HG02571 (cell line): ENCODE measurements at regions not wholly inside any gene's neighbourhood (a gene's known extent, or its start where the extent isn't known, plus 50 kb on each side); places are given as distances from the start of the nearest gene placed in this dataset.

Experiments used
- ATAC-seq: cut with Tn5 transposase; IDR thresholded peaks from one replicate; pipeline ENCODE4 v1.9.1; 2021; ENCODE audit warnings: mild to moderate bottlenecking, moderate library complexity; ENCODE audit not compliant: unreplicated experiment

DNA sequence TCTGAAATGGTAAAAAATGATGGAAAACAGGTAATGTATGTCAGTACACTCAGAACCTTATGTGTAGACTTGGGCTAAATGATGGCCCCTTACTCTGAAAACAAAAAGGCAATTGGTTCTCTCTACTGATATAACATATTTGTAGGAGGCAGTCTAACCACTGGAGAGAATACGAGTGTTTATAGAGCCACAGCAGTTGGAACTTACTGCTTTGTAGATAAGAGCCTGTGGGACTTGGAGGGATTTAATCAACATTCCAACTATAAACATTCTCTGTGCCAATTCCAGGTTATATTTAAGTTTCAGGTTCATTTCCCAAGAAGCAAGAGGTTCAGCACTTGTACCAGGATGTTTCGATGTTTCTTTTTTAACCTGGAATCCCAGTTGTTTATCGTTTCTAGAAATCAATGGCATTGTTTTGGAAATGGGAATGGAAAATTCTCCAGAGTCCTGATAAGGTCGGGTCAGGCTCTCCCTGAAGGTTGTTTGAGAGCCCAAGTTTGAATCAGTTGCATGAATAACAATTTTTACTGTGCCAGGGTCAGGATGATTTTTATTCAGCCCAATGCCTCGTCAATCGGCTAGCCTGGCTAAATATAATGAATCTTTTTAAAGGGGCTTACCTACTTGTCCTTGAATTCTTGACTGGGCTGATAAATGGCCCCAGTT, 278.4 kb upstream of the FAM98A start:
- ATAC-seq = no peak

DNA sequence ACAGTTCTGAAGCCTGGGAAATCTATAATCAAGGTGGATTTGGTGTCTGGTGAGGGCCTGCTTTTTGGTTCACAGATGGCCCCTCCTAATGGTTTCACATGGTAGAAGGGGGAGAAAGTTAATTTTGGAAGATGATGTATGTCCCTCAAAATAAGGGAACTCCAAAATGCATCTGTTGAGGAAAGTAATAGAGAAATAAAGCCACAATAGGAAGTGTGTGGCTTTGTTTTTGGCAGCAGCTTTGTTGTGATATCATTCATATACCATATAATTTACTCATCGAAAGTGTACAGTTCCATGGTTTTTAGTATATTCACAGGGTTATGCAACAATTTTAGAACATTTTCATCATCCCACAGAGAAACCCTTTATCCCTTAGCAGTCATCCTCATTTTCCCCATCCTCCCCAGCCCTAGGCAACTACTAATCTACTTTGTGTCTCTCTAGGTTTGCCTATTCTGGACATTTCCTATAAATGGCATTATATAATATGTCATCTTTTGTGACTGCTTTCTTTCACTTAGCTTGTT, 274.0 kb upstream of the FAM98A start:
- ATAC-seq = no peak

- no peak for ATAC-seq
Measured at GRCh38 chr2:33859811-33860461, 260.8 kb upstream of the FAM98A start.

- no peak for ATAC-seq
Measured at GRCh38 chr2:33859176-33859575, 260.1 kb upstream of the FAM98A start.

DNA sequence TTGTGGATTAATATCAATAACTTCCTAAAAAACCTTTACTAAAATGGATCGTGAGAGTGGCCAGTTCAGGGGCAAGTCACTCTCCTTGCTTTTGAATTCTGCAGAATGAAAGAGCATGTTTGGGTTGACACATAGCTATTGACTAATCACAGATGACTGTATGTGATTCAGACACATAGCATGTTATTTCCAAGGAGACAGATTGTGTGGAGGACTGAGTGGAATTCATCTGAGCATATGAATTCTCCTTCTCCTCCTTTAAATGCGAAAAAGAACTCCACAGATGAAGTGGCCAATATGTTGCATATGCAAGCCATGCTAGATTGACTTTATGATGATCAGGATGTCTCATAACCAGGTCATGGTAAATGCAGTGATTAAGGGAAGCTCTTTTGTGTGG, 249.4 kb upstream of the FAM98A start:
- no peak for ATAC-seq

GRCh38 chr2:33839791-33840190, 240.7 kb upstream of the FAM98A start:
- no peak for ATAC-seq

DNA sequence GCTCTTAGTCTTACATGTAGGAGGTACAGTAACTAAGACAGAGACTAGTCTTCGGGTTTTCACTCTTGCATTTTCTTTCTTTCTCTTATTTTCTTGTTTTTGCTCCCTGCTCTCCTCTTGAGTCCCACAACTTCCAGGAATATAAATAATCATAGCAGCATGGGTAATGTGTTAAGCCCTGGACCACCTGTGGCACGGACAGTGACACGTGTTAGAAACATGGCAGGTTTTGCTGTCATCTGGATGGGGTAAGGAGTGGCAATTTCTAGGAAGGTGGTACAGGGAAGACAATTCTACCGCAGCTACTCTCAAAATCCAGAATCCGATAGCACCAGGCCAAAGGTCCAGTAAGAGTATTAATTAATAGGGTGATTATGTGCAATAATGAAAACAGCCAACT, 237.5 kb upstream of the FAM98A start:
- no peak for ATAC-seq

GRCh38 chr2:33835911-33836310, 236.8 kb upstream of the FAM98A start:
- ATAC-seq = no peak

- no peak for ATAC-seq
Measured at GRCh38 chr2:33822964-33823363, 223.9 kb upstream of the FAM98A start.

DNA sequence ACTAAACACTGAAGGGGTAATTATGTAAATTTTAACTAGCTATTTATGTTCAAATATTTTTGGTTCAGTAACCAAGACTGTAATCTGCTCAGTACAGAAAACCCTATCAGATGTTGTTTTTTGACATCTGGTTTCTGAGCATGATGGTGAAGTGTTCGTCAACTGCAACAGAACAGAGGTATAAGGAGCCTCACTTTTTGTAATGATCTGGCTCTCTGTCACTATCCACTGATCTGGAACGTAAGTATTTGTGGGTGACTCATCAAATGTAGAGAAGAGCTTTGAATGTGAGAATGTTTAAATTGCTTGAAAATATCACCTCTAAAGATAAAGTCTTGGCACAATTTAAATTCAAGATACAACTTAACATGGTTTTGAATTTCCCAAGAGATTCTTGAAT, 213.6 kb upstream of the FAM98A start:
- no peak for ATAC-seq

GRCh38 chr2:33810046-33810835, 211.1 kb upstream of the FAM98A start:
- ATAC-seq = no peak

- ATAC-seq = no peak
Measured at GRCh38 chr2:33806041-33806440, 206.9 kb upstream of the FAM98A start.

- ATAC-seq = no peak
Measured at GRCh38 chr2:33804155-33804554, 205.1 kb upstream of the FAM98A start.

- ATAC-seq = no peak
Measured at GRCh38 chr2:33796511-33796910, 197.4 kb upstream of the FAM98A start.

DNA sequence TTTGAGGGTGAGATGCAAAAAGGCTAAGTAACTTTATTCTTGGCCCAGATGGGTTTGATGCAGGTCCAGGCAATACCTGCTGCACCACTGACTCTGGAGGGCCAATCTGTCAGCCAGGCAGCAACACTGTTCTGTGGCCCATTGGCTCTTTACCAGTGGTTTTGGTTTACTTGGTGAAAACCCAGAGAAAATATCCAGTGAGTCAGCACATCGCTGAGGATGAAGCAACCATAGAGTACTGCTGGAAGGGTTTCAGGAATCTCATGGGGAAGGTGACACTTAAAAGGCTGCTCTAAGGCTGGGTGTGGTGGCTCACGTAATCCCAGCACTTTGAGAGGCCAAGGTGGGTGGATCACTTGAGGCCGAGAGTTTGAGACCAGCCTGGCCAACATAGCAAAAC, 192.5 kb upstream of the FAM98A start:
- ATAC-seq = no peak

GRCh38 chr2:33788044-33788443, 188.9 kb upstream of the FAM98A start:
- ATAC-seq = no peak

DNA sequence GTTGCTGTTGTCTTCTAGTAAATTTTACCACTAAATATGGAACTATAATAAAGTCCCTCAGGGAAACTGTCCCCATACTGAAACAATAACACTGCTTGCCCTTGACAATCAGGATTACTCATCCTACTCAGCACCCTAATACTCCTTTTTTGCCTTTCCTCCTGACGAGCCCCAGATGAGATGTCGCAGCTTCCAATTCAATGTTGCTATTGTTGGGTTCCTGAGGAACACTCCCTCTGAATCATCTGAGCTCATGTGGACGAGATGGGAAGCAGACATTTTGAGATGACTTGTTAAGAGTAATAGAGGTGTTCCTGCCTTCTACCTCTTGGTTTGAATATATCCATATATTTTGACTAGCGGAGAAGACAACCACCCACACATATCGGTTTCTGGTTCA, 187.8 kb upstream of the FAM98A start:
- ATAC-seq = no peak

GRCh38 chr2:33785201-33786106, 186.4 kb upstream of the FAM98A start:
- ATAC-seq = peak; percentile 91

DNA sequence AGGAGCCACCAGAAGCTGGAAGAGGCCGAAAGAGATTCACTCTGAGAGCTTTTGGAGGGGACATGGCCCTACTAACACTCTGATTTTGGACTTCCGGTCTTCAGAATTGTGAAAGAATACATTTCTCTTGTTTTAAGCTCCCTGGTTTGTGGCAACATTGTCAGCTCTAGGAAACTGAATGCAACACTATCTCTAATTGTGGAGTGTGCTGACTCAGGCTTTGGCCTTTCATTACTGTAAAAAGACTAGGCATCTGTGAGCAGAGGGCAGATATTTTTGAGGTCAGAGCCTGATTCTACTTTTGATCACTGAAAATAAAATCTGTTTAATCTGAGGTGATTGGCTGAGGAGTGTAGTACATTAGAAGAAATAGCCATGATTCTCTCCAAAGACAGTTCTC, 185.4 kb upstream of the FAM98A start:
- ATAC-seq = no peak

GRCh38 chr2:33782395-33783230, 183.5 kb upstream of the FAM98A start:
- ATAC-seq = no peak
